ENCODE measurements at regions not wholly inside any gene's neighbourhood (a gene's known extent, or its start where the extent isn't known, plus 50 kb on each side); places are given as distances from the start of the nearest gene placed in this dataset.

- TF ChIP-seq ZNF423 (tag by site-specific recombination; IDR thresholded peaks at IDR 0.05) (no peak), YY1 (tag by site-specific recombination; IDR thresholded peaks at IDR 0.05) (no peak), ZNF416 (tag by site-specific recombination; IDR thresholded peaks at IDR 0.05) (no peak), ZNF530 (tag by site-specific recombination; IDR thresholded peaks at IDR 0.05; ENCODE audit: low read depth) (no peak), TRIM28 (IDR thresholded peaks at IDR 0.05; ENCODE audit: borderline replicate concordance, low read length) (no peak), ZEB2 (tag by site-specific recombination; IDR thresholded peaks at IDR 0.05) (no peak)
- TF ChIP-seq, protein P1, sequence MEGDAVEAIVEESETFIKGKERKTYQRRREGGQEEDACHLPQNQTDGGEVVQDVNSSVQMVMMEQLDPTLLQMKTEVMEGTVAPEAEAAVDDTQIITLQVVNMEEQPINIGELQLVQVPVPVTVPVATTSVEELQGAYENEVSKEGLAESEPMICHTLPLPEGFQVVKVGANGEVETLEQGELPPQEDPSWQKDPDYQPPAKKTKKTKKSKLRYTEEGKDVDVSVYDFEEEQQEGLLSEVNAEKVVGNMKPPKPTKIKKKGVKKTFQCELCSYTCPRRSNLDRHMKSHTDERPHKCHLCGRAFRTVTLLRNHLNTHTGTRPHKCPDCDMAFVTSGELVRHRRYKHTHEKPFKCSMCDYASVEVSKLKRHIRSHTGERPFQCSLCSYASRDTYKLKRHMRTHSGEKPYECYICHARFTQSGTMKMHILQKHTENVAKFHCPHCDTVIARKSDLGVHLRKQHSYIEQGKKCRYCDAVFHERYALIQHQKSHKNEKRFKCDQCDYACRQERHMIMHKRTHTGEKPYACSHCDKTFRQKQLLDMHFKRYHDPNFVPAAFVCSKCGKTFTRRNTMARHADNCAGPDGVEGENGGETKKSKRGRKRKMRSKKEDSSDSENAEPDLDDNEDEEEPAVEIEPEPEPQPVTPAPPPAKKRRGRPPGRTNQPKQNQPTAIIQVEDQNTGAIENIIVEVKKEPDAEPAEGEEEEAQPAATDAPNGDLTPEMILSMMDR (tag by site-specific recombination; IDR thresholded peaks at IDR 0.05): no peak
Observed at GRCh38 chr11:32184041-32184722, 93.3 kb downstream of the RCN1 start.

Data from HEK293 (cell line).